ENCODE measurements at regions not wholly inside any gene's neighbourhood (a gene's known extent, or its start where the extent isn't known, plus 50 kb on each side); places are given as distances from the start of the nearest gene placed in this dataset.

DNA sequence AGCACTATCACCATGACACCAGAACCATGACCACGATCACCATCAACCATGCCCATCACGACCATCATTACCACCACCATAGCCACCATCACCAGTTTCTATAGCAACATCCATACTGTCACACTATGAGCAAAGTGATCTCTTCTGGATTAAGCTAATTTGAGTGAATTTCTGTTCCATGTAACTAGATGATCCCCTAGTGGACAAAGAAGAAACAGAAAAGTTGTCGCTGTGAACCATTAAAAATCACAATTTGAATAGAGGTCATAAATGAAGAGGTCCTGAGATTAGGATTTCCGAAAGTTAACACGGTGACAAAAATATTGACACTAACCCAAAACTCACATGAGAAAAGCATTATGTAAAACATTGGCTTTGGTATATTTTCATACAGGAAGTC lies 77.6 kb downstream of the CLRN3 start:
- H3K9ac ChIP-seq (ENCODE audit: insufficient read depth in 1 of 2, low read length in 2 of 2) = no peak overlapping the region
- TF ChIP-seq, protein P1, sequence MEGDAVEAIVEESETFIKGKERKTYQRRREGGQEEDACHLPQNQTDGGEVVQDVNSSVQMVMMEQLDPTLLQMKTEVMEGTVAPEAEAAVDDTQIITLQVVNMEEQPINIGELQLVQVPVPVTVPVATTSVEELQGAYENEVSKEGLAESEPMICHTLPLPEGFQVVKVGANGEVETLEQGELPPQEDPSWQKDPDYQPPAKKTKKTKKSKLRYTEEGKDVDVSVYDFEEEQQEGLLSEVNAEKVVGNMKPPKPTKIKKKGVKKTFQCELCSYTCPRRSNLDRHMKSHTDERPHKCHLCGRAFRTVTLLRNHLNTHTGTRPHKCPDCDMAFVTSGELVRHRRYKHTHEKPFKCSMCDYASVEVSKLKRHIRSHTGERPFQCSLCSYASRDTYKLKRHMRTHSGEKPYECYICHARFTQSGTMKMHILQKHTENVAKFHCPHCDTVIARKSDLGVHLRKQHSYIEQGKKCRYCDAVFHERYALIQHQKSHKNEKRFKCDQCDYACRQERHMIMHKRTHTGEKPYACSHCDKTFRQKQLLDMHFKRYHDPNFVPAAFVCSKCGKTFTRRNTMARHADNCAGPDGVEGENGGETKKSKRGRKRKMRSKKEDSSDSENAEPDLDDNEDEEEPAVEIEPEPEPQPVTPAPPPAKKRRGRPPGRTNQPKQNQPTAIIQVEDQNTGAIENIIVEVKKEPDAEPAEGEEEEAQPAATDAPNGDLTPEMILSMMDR (IDR thresholded peaks at IDR 0.05; ENCODE audit: control extremely low read depth, extremely low read depth) = no peak
- H3K27me3 ChIP-seq (ENCODE audit: control insufficient read depth in 3 of 3, insufficient read depth in 3 of 3, low read length in 2 of 3) = peaks cover 0 to 5% (median 0%) of the 10 kb centered on the region in 3 donors
- H3K4me3 ChIP-seq = no peak overlapping the region
- 80 to 91% methylated on average over 5 of the region's 5 CpGs for WGBS, 2 donors
- no peaks in the 10 kb centered on the region for H3K36me3 ChIP-seq (ENCODE audit: control insufficient read depth in 4 of 4, insufficient read depth in 4 of 4, low read length in 4 of 4)
- ATAC-seq (ENCODE audit: insufficient read depth, low FRiP score) = no peak
- H3K9me3 ChIP-seq (ENCODE audit: control insufficient read depth in 4 of 4, insufficient read depth in 3 of 4, low read length in 3 of 4) = peaks cover 0 to 2% (median 0%) of the 10 kb centered on the region in 4 donors
- no peak for DNase-seq
- no peak overlapping the region for H3K27ac ChIP-seq (ENCODE audit: low read depth in 1 of 2, low read length in 1 of 2)
- no peaks in the 10 kb centered on the region for H3K4me1 ChIP-seq (ENCODE audit: control insufficient read depth in 5 of 5, insufficient read depth in 5 of 5, low read length in 5 of 5)

DNA sequence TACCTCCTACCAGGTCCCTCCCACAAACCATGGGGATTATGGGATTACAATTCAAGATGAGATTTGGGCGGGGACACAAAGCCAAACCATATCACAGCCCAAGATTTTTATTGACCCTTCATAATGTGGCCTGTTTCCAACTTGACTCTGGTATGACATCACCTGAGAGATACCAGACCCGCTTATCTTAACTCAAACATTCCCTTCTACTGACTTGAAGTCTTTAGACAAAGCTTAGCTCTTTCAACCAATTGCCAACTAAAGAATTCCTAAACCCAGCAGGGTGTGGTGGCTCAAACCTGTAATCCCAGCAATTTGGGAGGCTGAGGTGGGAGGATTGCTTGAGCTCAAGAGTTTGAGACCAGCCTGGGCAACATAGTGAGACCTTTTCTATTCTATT lies 67.9 kb downstream of the CLRN3 start:
- Histone ChIP-seq H3K36me3 (ENCODE audit: control insufficient read depth in 4 of 4, insufficient read depth in 4 of 4, low read length in 4 of 4) (no peaks in the 10 kb centered on the region), H3K27ac (ENCODE audit: low read depth in 1 of 2, low read length in 1 of 2) (no peak overlapping the region), H3K9me3 (ENCODE audit: control insufficient read depth in 4 of 4, insufficient read depth in 3 of 4, low read length in 3 of 4) (peaks cover 0 to 11% (median 9%) of the 10 kb centered on the region in 4 donors), H3K9ac (ENCODE audit: insufficient read depth in 1 of 2, low read length in 2 of 2) (no peak overlapping the region), H3K27me3 (ENCODE audit: control insufficient read depth in 3 of 3, insufficient read depth in 3 of 3, low read length in 2 of 3) (no peaks in the 10 kb centered on the region), H3K4me1 (ENCODE audit: control insufficient read depth in 5 of 5, insufficient read depth in 5 of 5, low read length in 5 of 5) (no peaks in the 10 kb centered on the region), H3K4me3 (no peak overlapping the region)
- WGBS, 2 donors = 82 to 90% methylated on average over 2 of the region's 2 CpGs
- ATAC-seq (ENCODE audit: insufficient read depth, low FRiP score) (no peak), DNase-seq (no peak)
- TF ChIP-seq, protein P1 (IDR thresholded peaks at IDR 0.05; ENCODE audit: control extremely low read depth, extremely low read depth) = no peak

DNA sequence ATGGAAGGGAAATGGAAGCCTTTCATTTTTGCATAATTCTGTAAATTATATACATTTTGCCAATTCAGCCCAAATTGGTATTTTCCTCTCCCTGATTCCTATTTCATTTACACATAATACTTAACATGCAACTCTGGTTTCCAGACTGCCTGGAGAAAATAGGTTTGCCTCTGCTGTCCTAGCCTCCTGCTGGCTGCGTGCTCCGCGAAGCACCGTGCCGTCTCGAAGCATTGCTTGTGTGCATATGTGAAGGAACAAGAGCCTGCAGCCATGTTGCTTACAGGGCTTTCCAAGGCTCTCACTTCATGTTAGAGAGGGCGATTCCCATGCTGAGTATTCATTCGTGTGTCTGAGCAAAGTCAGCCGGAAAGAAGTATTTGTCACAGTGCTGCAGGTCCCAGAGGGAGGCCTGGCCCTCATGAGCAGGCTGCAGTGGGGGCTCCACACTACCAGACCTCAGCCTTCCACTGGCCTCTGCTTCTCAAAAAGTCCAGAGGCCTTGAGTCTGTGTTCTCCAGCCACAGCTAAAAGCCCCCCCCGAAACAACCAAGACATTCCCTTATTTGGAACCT lies 66.5 kb downstream of the CLRN3 start:
- H3K9me3 ChIP-seq (ENCODE audit: control insufficient read depth in 4 of 4, insufficient read depth in 3 of 4, low read length in 3 of 4) = peaks cover 0 to 11% (median 9%) of the 10 kb centered on the region in 4 donors
- no peaks in the 10 kb centered on the region for H3K36me3 ChIP-seq (ENCODE audit: control insufficient read depth in 4 of 4, insufficient read depth in 4 of 4, low read length in 4 of 4)
- WGBS, 2 donors = 90 to 94% methylated on average over 10 of the region's 10 CpGs
- TF ChIP-seq, protein P1 (IDR thresholded peaks at IDR 0.05; ENCODE audit: control extremely low read depth, extremely low read depth) = no peak
- H3K4me1 ChIP-seq (ENCODE audit: control insufficient read depth in 5 of 5, insufficient read depth in 5 of 5, low read length in 5 of 5) = no peaks in the 10 kb centered on the region
- no peak overlapping the region for H3K9ac ChIP-seq (ENCODE audit: insufficient read depth in 1 of 2, low read length in 2 of 2)
- ATAC-seq (ENCODE audit: insufficient read depth, low FRiP score) (no peak), DNase-seq (no peak)
- no peak overlapping the region for H3K27ac ChIP-seq (ENCODE audit: low read depth in 1 of 2, low read length in 1 of 2)
- H3K4me3 ChIP-seq = no peak overlapping the region
- no peaks in the 10 kb centered on the region for H3K27me3 ChIP-seq (ENCODE audit: control insufficient read depth in 3 of 3, insufficient read depth in 3 of 3, low read length in 2 of 3)
